ENCODE measurements at regions not wholly inside any gene's neighbourhood (a gene's known extent, or its start where the extent isn't known, plus 50 kb on each side); places are given as distances from the start of the nearest gene placed in this dataset.
A peak's percentile ranks its signal among the peaks of the same experiment; 100 is the strongest.
"Not testable (repeated sequence)": the region's sequence is repeated elsewhere in the genome, so short reads cannot be mapped to it uniquely, and the experiment has no call there.

GRCh38 chr4:22573198-22573597, 57.3 kb upstream of the ADGRA3 start:
- FAIRE-seq (no peak), DNase-seq (ENCODE audit: low spot score in 2 of 2) (peak; percentile 2 to 19)

GRCh38 chr4:22573641-22574040, 57.8 kb upstream of the ADGRA3 start:
- FAIRE-seq (no peak), DNase-seq (ENCODE audit: low spot score in 2 of 2) (no peak)

GRCh38 chr4:22574424-22574823, 58.6 kb upstream of the ADGRA3 start:
- DNase-seq (ENCODE audit: low spot score in 2 of 2) (no peak), FAIRE-seq (no peak)

GRCh38 chr4:22574880-22575279, 59.0 kb upstream of the ADGRA3 start:
- DNase-seq (ENCODE audit: low spot score in 2 of 2) (no peak), FAIRE-seq (no peak)

- FAIRE-seq (no peak), DNase-seq (ENCODE audit: low spot score in 2 of 2) (no peak)
Observed at GRCh38 chr4:22587253-22587652, 71.4 kb upstream of the ADGRA3 start.

GRCh38 chr4:22593933-22594332, 78.1 kb upstream of the ADGRA3 start:
- DNase-seq (ENCODE audit: low spot score in 2 of 2): no peak
- no peak for FAIRE-seq

GRCh38 chr4:22595684-22596083, 79.8 kb upstream of the ADGRA3 start:
- DNase-seq (ENCODE audit: low spot score in 2 of 2) (no peak), FAIRE-seq (no peak)

- no peak for FAIRE-seq
- no peak for DNase-seq (ENCODE audit: low spot score in 2 of 2)
Observed at GRCh38 chr4:22596409-22596808, 80.5 kb upstream of the ADGRA3 start.

GRCh38 chr4:22597471-22597870, 81.6 kb upstream of the ADGRA3 start:
- FAIRE-seq (no peak), DNase-seq (ENCODE audit: low spot score in 2 of 2) (no peak)

DNA sequence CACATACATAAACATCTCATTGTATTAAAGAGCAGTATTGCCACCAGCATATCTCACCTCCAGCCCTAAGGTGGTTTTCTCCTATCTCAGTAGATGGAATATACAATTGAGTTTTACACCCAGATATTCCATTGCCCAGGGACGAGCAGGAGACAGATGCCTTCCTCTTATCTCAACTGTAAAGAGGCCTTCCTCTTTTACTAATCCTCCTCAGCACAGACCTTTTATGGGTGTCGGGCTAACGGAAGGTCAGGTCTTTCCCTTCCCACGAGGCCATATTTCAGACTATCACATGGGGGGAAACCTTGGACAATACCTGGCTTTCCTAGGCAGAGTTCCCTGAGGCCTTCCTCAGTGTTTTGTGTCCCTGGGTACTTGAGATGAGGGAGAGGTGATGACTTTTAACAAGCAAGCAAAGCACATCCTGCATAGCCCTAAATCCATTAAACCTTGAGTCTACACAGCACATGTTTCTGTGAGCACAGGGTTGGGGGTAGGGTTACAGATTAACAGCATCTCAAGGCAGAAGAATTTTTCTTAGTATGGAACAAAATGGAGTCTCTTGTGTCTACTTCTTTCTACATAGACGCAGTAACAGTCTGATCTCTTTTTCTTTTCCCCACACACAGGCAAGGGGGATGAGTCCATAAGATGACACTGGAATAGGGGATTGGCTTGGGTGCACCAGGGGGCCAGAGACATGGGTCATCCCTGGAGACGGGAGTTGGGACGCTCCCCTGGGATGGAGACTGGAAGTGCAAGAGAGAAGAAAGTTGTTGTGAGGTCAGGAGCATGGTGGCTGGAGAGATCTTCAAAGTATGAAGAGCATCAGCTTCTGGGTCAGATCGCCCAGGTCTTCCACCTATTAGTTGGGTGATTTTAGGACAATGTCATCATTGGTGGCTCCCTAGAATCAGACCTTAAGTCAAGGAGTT, 82.5 kb upstream of the ADGRA3 start:
- not testable (repeated sequence) for DNase-seq (ENCODE audit: low spot score in 2 of 2)

DNA sequence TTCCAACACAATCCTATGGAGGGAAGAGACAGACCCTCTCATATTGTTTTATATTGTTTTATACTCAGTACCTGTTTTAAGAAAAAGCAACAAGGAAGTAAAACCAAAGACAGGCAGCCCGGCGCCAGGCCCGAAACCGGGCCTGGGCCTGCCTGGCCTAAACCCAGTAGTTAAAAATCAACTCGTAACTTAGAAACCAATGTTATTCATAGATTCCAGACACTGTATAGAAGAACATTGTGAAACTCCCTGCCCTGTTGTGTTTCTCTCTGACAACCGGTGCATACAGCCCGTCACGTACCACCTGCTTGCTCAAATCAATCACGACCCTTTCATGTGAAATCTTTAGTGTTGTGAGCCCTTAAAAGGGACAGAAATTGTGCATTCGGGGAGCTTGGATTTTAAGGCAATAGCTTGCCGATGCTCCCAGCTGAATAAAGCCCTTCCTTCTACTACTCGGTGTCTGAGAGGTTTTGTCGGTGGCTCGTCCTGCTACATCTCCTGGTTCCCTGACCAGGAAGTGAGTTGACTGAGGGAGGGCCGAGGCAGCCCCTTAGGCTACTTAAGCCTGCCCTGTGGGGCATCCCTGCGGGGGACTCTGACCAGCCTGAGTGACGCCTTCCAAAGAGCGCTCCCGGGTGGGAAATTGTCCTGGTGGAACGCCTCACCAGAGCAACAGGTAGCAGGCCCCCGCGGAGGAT, 83.5 kb upstream of the ADGRA3 start:
- DNase-seq (ENCODE audit: low spot score in 2 of 2); FAIRE-seq: not testable (repeated sequence)

More for the DNA sequence above, 82.5 kb upstream of the ADGRA3 start:
- FAIRE-seq: not testable (repeated sequence)

DNA sequence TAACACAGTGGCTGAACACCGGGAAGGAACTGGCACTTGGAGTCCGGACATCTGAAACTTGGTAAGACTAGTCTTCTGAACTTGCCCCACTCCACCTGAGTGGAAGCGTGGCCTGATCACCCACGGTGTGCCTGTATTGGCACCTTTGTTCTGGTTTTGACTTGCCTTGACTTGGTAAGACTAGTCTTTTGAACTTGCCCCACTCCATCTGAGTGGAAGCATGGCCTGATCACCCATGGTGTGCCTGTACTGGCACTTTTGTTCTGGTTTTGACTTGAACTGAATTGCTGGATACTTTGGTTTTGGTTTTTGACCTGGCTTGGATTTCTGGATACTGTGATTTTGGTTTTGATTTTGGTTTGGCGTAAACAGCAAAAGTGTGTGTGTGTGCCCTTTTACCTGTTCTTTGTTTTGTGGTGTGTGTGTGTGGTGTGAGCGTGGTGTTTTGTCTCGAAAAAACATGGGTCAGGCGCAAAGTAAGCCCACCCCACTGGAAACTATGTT, 84.1 kb upstream of the ADGRA3 start:
- DNase-seq (ENCODE audit: low spot score in 2 of 2); FAIRE-seq: not testable (repeated sequence)

DNA sequence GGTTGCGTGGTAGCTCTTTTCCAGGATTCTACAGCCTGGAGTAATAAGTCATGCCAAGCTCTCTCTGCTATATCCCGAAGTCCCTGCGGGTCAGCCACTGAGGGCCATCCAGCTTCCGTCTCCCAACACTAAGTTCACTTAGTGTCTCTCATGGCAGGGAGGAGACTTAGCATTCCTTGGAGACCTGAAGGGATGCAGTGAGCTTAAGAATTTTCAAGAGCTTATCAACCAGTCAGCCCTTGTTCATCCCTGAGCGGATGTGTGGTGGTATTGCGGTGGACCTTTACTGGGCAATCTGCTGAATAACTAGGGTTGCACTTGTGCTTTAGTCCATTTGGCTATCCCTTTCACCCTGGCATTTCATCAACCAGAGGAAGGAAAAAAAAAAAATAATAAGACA, 85.8 kb upstream of the ADGRA3 start:
- FAIRE-seq; DNase-seq (ENCODE audit: low spot score in 2 of 2): not testable (repeated sequence)

GRCh38 chr4:22607382-22607781, 85.4 kb upstream of the GBA3 start:
- no peak for FAIRE-seq
- DNase-seq (ENCODE audit: low spot score in 2 of 2): no peak

DNA sequence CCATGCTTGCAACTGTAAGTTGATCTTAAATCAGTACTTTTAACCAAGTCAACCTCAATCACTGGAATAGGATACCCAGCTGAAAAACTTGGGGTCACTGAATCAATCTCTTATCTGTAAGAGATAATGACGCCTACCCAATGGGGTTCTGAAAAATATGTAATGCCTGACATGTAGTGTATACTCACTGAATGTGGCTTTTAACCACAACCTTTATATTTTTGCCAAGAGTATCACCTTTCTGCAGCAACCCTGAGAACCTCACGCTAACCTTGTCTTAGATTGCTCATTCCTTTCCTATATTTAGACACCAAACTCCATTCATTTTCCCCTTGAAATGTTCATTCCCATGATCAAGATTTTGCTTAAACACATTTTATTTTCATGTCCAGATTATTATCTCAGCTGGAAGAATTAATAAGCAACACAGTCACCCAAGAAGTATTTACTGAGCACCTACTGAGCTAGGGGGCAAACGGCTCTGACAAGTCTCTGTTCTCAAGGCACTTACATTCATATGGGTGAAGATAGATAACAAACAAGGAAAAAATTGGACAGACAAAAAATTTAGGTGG, 82.7 kb upstream of the GBA3 start:
- not testable (repeated sequence) for FAIRE-seq

DNA sequence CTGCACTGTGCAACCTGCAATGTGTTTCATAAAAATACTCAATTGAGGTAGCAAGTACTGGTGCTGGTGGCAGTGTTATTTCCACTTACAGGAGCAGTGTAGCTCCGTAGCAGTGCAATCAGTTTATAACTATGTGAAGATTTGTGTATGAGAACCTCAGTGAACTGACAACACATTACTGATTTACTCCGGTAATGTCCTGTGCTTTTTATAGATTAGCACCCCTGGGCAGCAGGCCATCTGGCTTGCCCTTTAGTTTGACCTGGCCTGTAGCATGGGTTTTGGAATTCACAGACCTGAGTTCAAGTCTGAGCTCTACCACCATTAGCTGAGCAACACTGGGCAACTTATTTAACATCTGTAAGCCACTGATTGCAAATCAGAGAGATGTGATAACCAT, 78.6 kb upstream of the GBA3 start:
- DNase-seq (ENCODE audit: low spot score in 2 of 2) (no peak), FAIRE-seq (no peak)

More for the DNA sequence above, 82.7 kb upstream of the GBA3 start:
- not testable (repeated sequence) for DNase-seq (ENCODE audit: low spot score in 2 of 2)

DNA sequence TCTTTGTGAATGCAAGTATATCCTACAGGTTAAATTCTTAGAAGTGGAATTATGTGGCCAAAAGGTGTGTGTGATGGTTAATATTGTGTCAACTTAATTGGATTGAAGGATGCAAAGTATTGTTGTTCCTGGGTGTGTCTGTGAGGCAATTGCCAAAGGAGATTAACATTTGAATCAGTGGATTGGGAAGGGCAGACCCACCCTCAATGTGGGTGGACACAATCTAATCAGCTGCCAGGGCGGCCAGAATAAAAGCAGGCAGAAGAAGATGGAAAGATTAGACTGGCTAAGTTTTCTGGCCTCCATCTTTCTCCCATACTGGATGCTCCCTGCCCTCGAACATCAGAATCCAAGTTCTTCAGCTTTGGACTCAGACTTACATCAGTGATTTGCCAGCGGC, 76.2 kb upstream of the GBA3 start:
- FAIRE-seq (no peak), DNase-seq (ENCODE audit: low spot score in 2 of 2) (no peak)

- not testable (repeated sequence) for DNase-seq (ENCODE audit: low spot score in 2 of 2); FAIRE-seq
Observed at GRCh38 chr4:22620144-22620543, 72.6 kb upstream of the GBA3 start.

DNA sequence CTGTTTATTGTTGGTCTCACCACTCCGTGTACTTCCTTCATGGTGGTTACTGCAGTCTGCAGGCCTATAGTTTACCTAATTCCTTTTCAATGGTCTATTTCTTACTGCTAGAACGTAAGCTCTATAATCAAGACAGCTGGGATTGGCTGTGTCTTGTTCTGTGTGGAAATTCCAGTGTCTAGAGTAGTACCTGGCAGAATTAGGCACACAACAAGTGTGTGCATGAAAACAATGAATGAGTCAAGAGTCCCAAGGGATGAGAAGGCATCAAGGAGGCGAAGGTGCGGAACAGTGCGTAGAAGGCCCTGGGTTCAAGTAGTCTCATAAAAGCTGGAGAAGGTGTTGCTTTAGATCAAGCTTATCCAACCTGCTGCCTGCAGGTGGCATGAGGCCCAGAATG, 70.8 kb upstream of the GBA3 start:
- FAIRE-seq; DNase-seq (ENCODE audit: low spot score in 2 of 2): not testable (repeated sequence)

GRCh38 chr4:22624002-22624401, 68.7 kb upstream of the GBA3 start:
- DNase-seq (ENCODE audit: low spot score in 2 of 2); FAIRE-seq: not testable (repeated sequence)

DNA sequence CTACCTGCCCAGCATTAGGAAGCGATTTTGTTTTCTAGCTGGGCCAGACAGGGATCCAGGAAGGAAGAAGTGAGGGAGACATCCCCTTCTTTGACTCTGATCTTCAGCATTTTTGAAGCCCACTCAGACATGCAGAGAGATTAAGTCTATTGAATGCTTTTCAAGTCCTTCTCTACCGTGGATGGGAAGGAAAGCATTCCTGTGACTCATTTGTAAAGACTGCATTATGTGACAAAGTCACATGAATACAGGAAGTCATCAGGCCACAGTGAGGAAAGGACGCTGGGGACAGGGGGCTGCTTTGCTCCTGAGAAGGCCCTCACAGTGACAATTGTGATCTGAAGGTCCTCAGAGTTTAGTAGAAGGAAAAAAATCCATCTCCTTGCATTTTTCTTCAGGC, 67.4 kb upstream of the GBA3 start:
- DNase-seq (ENCODE audit: low spot score in 2 of 2) (no peak), FAIRE-seq (no peak)

All from frontal cortex (tissue), 3 donors.